Astrocyte of the cerebellum (primary cell): ENCODE measurements at regions not wholly inside any gene's neighbourhood (a gene's known extent, or its start where the extent isn't known, plus 50 kb on each side); places are given as distances from the start of the nearest gene placed in this dataset.

Source experiments
- DNase-seq: peaks from one replicate; pipeline ENCODE4 v3.0.0-alpha.2; 2011; ENCODE audit warnings: low read depth
- H3K4me3 ChIP-seq: 2 replicates; pipeline ENCODE4 v1.5.1; 2011; ENCODE audit warnings: mild to moderate bottlenecking, low read depth, low read length, moderate library complexity
- CTCF ChIP-seq: IDR thresholded peaks from 2 replicates; pipeline ENCODE4 v1.5.1; 2012; ENCODE audit warnings: low read length, low read depth, moderate library complexity, mild to moderate bottlenecking; ENCODE audit errors: missing control alignments
- in situ Hi-C: cut with HindIII; loops from 2 replicates; pipeline ENCODE4 v1.10.0; 2017; ENCODE audit warnings: low sequenced_read_pairs

- no peak for DNase-seq
- no peak for TF ChIP-seq CTCF
- in situ Hi-C loops: no loop called here
- H3K4me3 ChIP-seq: no peak overlapping the region
These were observed 147.8 kb upstream of the IQSEC1 start for GRCh38 chr3:13220991-13221390.

- DNase-seq: no peak
These were observed 146.7 kb upstream of the IQSEC1 start for GRCh38 chr3:13219902-13220296.

GRCh38 chr3:13219077-13219901 lies 146.1 kb upstream of the IQSEC1 start:
- DNase-seq: no peak
- TF ChIP-seq CTCF: no peak
- in situ Hi-C loops: no loop called here
- H3K4me3 ChIP-seq: no peak overlapping the region

More at GRCh38 chr3:13219902-13220296, 146.7 kb upstream of the IQSEC1 start:
- in situ Hi-C loops: no loop called here
- H3K4me3 ChIP-seq: no peak overlapping the region
- TF ChIP-seq CTCF: no peak

GRCh38 chr3:13218541-13218908 lies 145.3 kb upstream of the IQSEC1 start:
- no peak overlapping the region for H3K4me3 ChIP-seq
- no peak for TF ChIP-seq CTCF
- in situ Hi-C loops: no loop called here
- DNase-seq: no peak

GRCh38 chr3:13217736-13218540 lies 144.7 kb upstream of the IQSEC1 start:
- peak; percentile 27 for DNase-seq
- H3K4me3 ChIP-seq: no peak overlapping the region
- in situ Hi-C loops: no loop called here
- TF ChIP-seq CTCF: no peak

- in situ Hi-C loops: no loop called here
- no peak for DNase-seq
- TF ChIP-seq CTCF: no peak
These were observed 144.0 kb upstream of the IQSEC1 start for GRCh38 chr3:13217253-13217652.

More at GRCh38 chr3:13217253-13217652, 144.0 kb upstream of the IQSEC1 start:
- no peak overlapping the region for H3K4me3 ChIP-seq
